Liver (tissue), 8 donors: ENCODE measurements at regions not wholly inside any gene's neighbourhood (a gene's known extent, or its start where the extent isn't known, plus 50 kb on each side); places are given as distances from the start of the nearest gene placed in this dataset.

Source experiments
- DNase-seq: peaks from one replicate; pipeline ENCODE4 v3.0.0-alpha.2; 2017; ENCODE audit warnings: low spot score
- H3K27ac ChIP-seq, 2 donors: one replicate each; pipeline ENCODE4 v1.7.0; 2013; ENCODE audit warnings: inconsistent platforms in 2 of 2, low read length in 2 of 2, control low read depth in 1 of 2, low read depth in 1 of 2, mild to moderate bottlenecking in 1 of 2
- H3K27me3 ChIP-seq, 4 donors: one replicate each; pipeline versions ENCODE4 v1.6.1 to v1.7.0; 2013; ENCODE audit warnings: low read length in 3 of 4, inconsistent platforms in 1 of 4, mild to moderate bottlenecking in 1 of 4, moderate library complexity in 1 of 4; ENCODE audit not compliant: control insufficient read depth in 4 of 4, insufficient read depth in 4 of 4
- H3K36me3 ChIP-seq, 4 donors: one replicate each; pipeline versions ENCODE4 v1.6.1 to v1.7.0; 2013; ENCODE audit warnings: low read length in 3 of 4, mild to moderate bottlenecking in 3 of 4, low read depth in 1 of 4, moderate library complexity in 1 of 4; ENCODE audit not compliant: control insufficient read depth in 4 of 4, insufficient read depth in 3 of 4
- H3K4me1 ChIP-seq, 4 donors: one replicate each; pipeline versions ENCODE4 v1.6.1 to v1.7.0; 2013; ENCODE audit warnings: low read length in 3 of 4, mild to moderate bottlenecking in 3 of 4, moderate library complexity in 1 of 4; ENCODE audit not compliant: control insufficient read depth in 4 of 4, insufficient read depth in 4 of 4
- H3K4me3 ChIP-seq, 3 donors: one replicate each; pipeline versions ENCODE4 v1.6.1 to v1.7.0; 2013; ENCODE audit warnings: low read length in 3 of 3, control low read depth in 1 of 3, low read depth in 1 of 3, mild to moderate bottlenecking in 1 of 3
- H3K9ac ChIP-seq, 2 donors: one replicate each; pipeline ENCODE4 v1.7.0; 2013; ENCODE audit warnings: low read length in 2 of 2, mild to moderate bottlenecking in 2 of 2, moderate library complexity in 2 of 2, control low read depth in 1 of 2, low read depth in 1 of 2
- H3K9me3 ChIP-seq, 4 donors: one replicate each; pipeline versions ENCODE4 v1.6.1 to v1.7.0; 2013; ENCODE audit warnings: low read length in 3 of 4; ENCODE audit not compliant: control insufficient read depth in 4 of 4
- ATF3 ChIP-seq: IDR thresholded peaks from 2 replicates; pipeline ENCODE4 v1.6.1; 2016; ENCODE audit warnings: antibody characterized with exemption
- CTCF ChIP-seq: fragments of 150-350 bp; IDR thresholded peaks from 2 replicates; pipeline ENCODE4 v1.5.1; 2017; ENCODE audit warnings: improper control_type of control experiment, low read depth, low read length; ENCODE audit not compliant: missing input control
- FOXA2 ChIP-seq: IDR thresholded peaks from 2 replicates; pipeline ENCODE4 v1.6.1; 2016; ENCODE audit warnings: antibody characterized with exemption
- GABPA ChIP-seq, 2 donors: IDR thresholded peaks in 1 of 2; conservative IDR thresholded peaks in 1 of 2; 2 replicates each; pipeline ENCODE4 v1.6.1; 2016; ENCODE audit warnings: antibody characterized with exemption in 2 of 2, mild to moderate bottlenecking in 1 of 2, moderate library complexity in 1 of 2
- HNF4A ChIP-seq, 2 donors: conservative IDR thresholded peaks; 2 replicates each; pipeline ENCODE4 v1.6.1; 2016; ENCODE audit warnings: antibody characterized with exemption in 2 of 2, mild to moderate bottlenecking in 2 of 2
- HNF4G ChIP-seq: IDR thresholded peaks from 2 replicates; pipeline ENCODE4 v1.6.1; 2016; ENCODE audit warnings: antibody characterized with exemption
- JUND ChIP-seq, 2 donors: IDR thresholded peaks; 2 replicates each; pipeline ENCODE4 v1.6.1; 2016; ENCODE audit warnings: antibody characterized with exemption in 2 of 2
- MAX ChIP-seq: IDR thresholded peaks from 2 replicates; pipeline ENCODE4 v1.6.1; 2016; ENCODE audit warnings: antibody characterized with exemption
- NR2F2 ChIP-seq: IDR thresholded peaks from 2 replicates; pipeline ENCODE4 v1.6.1; 2016; ENCODE audit warnings: antibody characterized with exemption
- RAD21 ChIP-seq, 2 donors: IDR thresholded peaks; 2 replicates each; pipeline ENCODE4 v1.6.1; 2016; ENCODE audit warnings: antibody characterized with exemption in 2 of 2, mild to moderate bottlenecking in 2 of 2
- REST ChIP-seq: IDR thresholded peaks from 2 replicates; pipeline ENCODE4 v1.6.1; 2016; ENCODE audit warnings: antibody characterized with exemption, mild to moderate bottlenecking
- SP1 ChIP-seq: IDR thresholded peaks from 2 replicates; pipeline ENCODE4 v1.6.1; 2018; ENCODE audit warnings: antibody characterized with exemption, mild to moderate bottlenecking
- YY1 ChIP-seq: IDR thresholded peaks from 2 replicates; pipeline ENCODE4 v1.6.1; 2016; ENCODE audit warnings: antibody characterized with exemption, mild to moderate bottlenecking
- ZBTB33 ChIP-seq: IDR thresholded peaks from 2 replicates; pipeline ENCODE4 v1.6.1; 2016; ENCODE audit warnings: antibody characterized with exemption
- WGBS: extraction: QIAGEN DNeasy Blood & Tissue Kit; methylation state at CpG from one replicate; pipeline ENCODE4 v1.1.7; 2013; 5-methylcytosine and 5-hydroxymethylcytosine counted together
- donor health status: healthy.
- donor health status: healthy.
- donor health status: healthy.
- donor health status: healthy.
- donor health status: healthy.

GRCh38 chr15:77548589-77549557 is 83.8 kb downstream of the LINGO1 start:
- TF ChIP-seq ATF3 (no peak), ZBTB33 (no peak), HNF4G (no peak)
- Histone ChIP-seq H3K9ac (no peak overlapping the region), H3K27me3 (no peaks in the 10 kb centered on the region), H3K27ac (no peak overlapping the region), H3K4me1 (peaks cover 0 to 2% (median 0%) of the 10 kb centered on the region in 4 donors), H3K4me3 (no peak overlapping the region), H3K9me3 (no peaks in the 10 kb centered on the region), H3K36me3 (no peaks in the 10 kb centered on the region)
- 84% methylated on average over 23 of the region's 23 CpGs for WGBS
- no peak for DNase-seq

- no peak overlapping the region for H3K27ac ChIP-seq
- DNase-seq = no peak
- H3K9ac ChIP-seq = no peak overlapping the region
- no peaks in the 10 kb centered on the region for H3K36me3 ChIP-seq
- H3K4me1 ChIP-seq = peaks cover 0 to 11% (median 3%) of the 10 kb centered on the region in 4 donors
- H3K27me3 ChIP-seq = no peaks in the 10 kb centered on the region
- no peaks in the 10 kb centered on the region for H3K9me3 ChIP-seq
- no peak overlapping the region for H3K4me3 ChIP-seq
- WGBS = 82% methylated on average over 19 of the region's 19 CpGs
- TF ChIP-seq NR2F2 (no peak), HNF4A (conservative IDR thresholded peaks at IDR 0.05) (no peak), FOXA2 (no peak), YY1 (no peak), RAD21 (IDR thresholded peaks at IDR 0.05) (no peak), SP1 (no peak), GABPA (IDR thresholded peaks at IDR 0.05 in 1 of 2, conservative IDR thresholded peaks at IDR 0.05 in 1 of 2) (no peak), REST (no peak), CTCF (no peak), ZBTB33 (no peak), MAX (no peak), JUND (IDR thresholded peaks at IDR 0.05) (no peak), HNF4G (no peak)
Observed at GRCh38 chr15:77547801-77548588, 84.7 kb downstream of the LINGO1 start.
